Heart right ventricle (tissue), 16 donors: ENCODE measurements at regions not wholly inside any gene's neighbourhood (a gene's known extent, or its start where the extent isn't known, plus 50 kb on each side); places are given as distances from the start of the nearest gene placed in this dataset.

Experiments used
- ATAC-seq, 8 donors: fragments of 200-7000 bp; cut with Tn5 transposase; one replicate each; pipeline ENCODE4 v1.9.1; 2020; ENCODE audit warnings: mild to moderate bottlenecking in 8 of 8, moderate library complexity in 8 of 8, moderate number of reproducible peaks in 1 of 8
- DNase-seq, 2 donors: peaks; one replicate each; pipeline ENCODE4 v3.0.0-alpha.2; 2020
- H3K27ac ChIP-seq, 10 donors: fragments of 200-600 bp; sonication (generic) in 2 of 10; one replicate each; pipeline versions ENCODE4 v1.5.0 to v1.8.0; 2020 to 2022; ENCODE audit warnings: mild to moderate bottlenecking in 3 of 10
- H3K27me3 ChIP-seq, 7 donors: fragments of 200-600 bp; one replicate each; pipeline ENCODE4 v1.8.0; 2021 to 2022; ENCODE audit warnings: mild to moderate bottlenecking in 2 of 7
- H3K36me3 ChIP-seq, 9 donors: fragments of 200-600 bp; sonication (generic) in 1 of 9; one replicate each; pipeline versions ENCODE4 v1.5.0 to v1.8.0; 2020 to 2022; ENCODE audit warnings: mild to moderate bottlenecking in 2 of 9
- H3K4me1 ChIP-seq, 9 donors: fragments of 200-600 bp; sonication (generic) in 1 of 9; one replicate each; pipeline versions ENCODE4 v1.5.0 to v1.8.0; 2020 to 2022; ENCODE audit warnings: mild to moderate bottlenecking in 4 of 9
- H3K4me3 ChIP-seq, 10 donors: fragments of 200-600 bp; sonication (generic) in 2 of 10; one replicate each; pipeline versions ENCODE4 v1.5.0 to v1.8.0; 2020 to 2022; ENCODE audit warnings: mild to moderate bottlenecking in 7 of 10, moderate library complexity in 2 of 10
- H3K9me3 ChIP-seq, 11 donors: fragments of 200-600 bp in 10 of 11; sonication (generic) in 2 of 11; one replicate each; pipeline versions ENCODE4 v1.5.0 to v1.8.0; 2013 to 2022; ENCODE audit warnings: mild to moderate bottlenecking in 2 of 11, control low read depth in 1 of 11, moderate library complexity in 1 of 11
- WGBS, 2 donors: extraction: QIAGEN DNeasy Blood & Tissue Kit; methylation state at CpG; one replicate each; pipeline ENCODE4 v1.1.7; 2013; ENCODE audit warnings: inconsistent platforms in 1 of 2; 5-methylcytosine and 5-hydroxymethylcytosine counted together
- intact Hi-C, 10 donors: fragments of 100-400 bp; cut with DNase I; formaldehyde crosslinking; loops; one replicate each; pipeline versions ENCODE4 v1.11.1 to v1.14.2; 2022
- TF ChIP-seq, protein P1 (sequence below), 9 donors: fragments of 200-600 bp; sonication (generic) in 2 of 9; IDR thresholded peaks; one replicate each; pipeline versions ENCODE4 v1.5.0 to v1.8.0; 2021 to 2022; ENCODE audit warnings: antibody characterized with exemption in 9 of 9, mild to moderate bottlenecking in 5 of 9, moderate library complexity in 1 of 9
- donor health status: Arrhythmogenic right ventricular cardiomyopathy.
- donor health status: ischemic (EF 13 %, LVEDD 7.1; RV severe dilation, severe dysfunction).
- donor health status: healthy with polysubstance abuse.
- donor health status: DM: no; HTN: yes; CAD: no.
- donor health status: DM: no; HTN: no; CAD: no.
- donor health status: ischemic (EF 25% LVEDD 6.9; RV normal size, moderate dysfunction).
- donor health status: ischemic (EF 25% LVEDD 5.7; RV mildly dilated, moderate dysfunction).
- donor health status: healthy.
- donor health status: DM: yes; HTN: yes; CAD: no.
- donor health status: Ischemic cardiomyopathy.
- donor health status: ischemic (EF 35%, LVEDD 5.7; RV mildly dilated, moderate dysfunction).
- donor health status: nonischemic (EF 11% LVEDD 7.7; RV severe dilation, severe dysfunction).
- donor health status: DM: yes; HTN: yes; CAD: no.
- donor health status: PGD.
- donor health status: ischemic (EF 29% LVEDD 5.4; RV normal size, mild dysfunction).
- donor health status: nonischemic (EF 23%, LVEDD 6.1; RV moderate dilation, normal function).

- no peak for ATAC-seq
- no peaks in the 10 kb centered on the region for H3K36me3 ChIP-seq
- peaks cover 0 to 40% (median 8%) of the 10 kb centered on the region in 7 donors for H3K27me3 ChIP-seq
- TF ChIP-seq, protein P1, sequence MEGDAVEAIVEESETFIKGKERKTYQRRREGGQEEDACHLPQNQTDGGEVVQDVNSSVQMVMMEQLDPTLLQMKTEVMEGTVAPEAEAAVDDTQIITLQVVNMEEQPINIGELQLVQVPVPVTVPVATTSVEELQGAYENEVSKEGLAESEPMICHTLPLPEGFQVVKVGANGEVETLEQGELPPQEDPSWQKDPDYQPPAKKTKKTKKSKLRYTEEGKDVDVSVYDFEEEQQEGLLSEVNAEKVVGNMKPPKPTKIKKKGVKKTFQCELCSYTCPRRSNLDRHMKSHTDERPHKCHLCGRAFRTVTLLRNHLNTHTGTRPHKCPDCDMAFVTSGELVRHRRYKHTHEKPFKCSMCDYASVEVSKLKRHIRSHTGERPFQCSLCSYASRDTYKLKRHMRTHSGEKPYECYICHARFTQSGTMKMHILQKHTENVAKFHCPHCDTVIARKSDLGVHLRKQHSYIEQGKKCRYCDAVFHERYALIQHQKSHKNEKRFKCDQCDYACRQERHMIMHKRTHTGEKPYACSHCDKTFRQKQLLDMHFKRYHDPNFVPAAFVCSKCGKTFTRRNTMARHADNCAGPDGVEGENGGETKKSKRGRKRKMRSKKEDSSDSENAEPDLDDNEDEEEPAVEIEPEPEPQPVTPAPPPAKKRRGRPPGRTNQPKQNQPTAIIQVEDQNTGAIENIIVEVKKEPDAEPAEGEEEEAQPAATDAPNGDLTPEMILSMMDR (IDR thresholded peaks at IDR 0.05) = no peak
- DNase-seq = no peak
- H3K4me3 ChIP-seq = no peak overlapping the region
- no peaks in the 10 kb centered on the region for H3K9me3 ChIP-seq
- peaks cover 0 to 12% (median 4%) of the 10 kb centered on the region in 9 donors for H3K4me1 ChIP-seq
- intact Hi-C loops = no loop called here
- 96% methylated on average over 6 of the region's 6 CpGs for WGBS, 2 donors
- no peak overlapping the region for H3K27ac ChIP-seq
These were observed 89.8 kb downstream of the ERMARD start for GRCh38 chr6:169841251-169841650.

DNA sequence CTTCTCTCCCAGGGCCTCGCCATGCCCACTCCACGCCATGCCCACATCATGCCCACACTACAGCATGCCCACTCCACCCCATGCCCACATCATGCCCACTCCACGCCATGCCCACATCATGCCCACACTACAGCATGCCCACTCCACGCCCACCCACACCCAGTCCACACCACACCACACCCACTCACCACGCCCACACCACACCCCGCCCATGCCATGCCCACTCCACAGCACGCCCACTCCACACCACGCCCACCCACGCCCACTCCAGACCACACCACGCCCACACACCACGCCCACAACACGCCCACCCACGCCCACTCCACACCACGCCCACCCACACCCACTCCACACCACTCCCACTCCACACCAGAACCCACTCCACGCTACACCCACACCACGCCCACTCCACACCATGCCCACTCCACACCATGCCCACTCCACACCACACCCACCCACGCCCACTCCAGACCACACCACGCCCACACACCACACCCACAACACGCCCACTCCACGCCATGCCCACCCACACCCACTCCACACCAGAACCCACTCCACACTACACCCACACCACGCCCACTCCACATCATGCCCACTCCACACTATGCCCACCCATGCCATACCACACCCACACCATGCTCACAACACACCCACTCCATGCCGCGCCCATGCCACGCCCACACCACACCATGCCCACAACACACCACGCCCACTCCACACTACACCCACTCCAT lies 88.6 kb downstream of the ERMARD start:
- Histone ChIP-seq H3K36me3 (no peaks in the 10 kb centered on the region), H3K4me1 (peaks cover 0 to 12% (median 4%) of the 10 kb centered on the region in 9 donors), H3K4me3 (no peak overlapping the region), H3K27ac (no peak overlapping the region), H3K27me3 (peaks cover 0 to 41% (median 11%) of the 10 kb centered on the region in 7 donors), H3K9me3 (no peaks in the 10 kb centered on the region)
- DNase-seq = no peak
- ATAC-seq = peak in 1 of 8 donors; percentile 57
- intact Hi-C loops = loop anchor here in 5 of 10 donors (10.0 kb wide), 7 partner anchors 95 to 685 kb away; partner anchors contain the start of gene DLL1 (in 1 of the 5)
- TF ChIP-seq, protein P1 (IDR thresholded peaks at IDR 0.05) = no peak
- WGBS, 2 donors = 87 to 96% methylated on average over 23 to 25 of the region's 25 CpGs

GRCh38 chr6:169839493-169839892 lies 88.1 kb downstream of the ERMARD start:
- Histone ChIP-seq H3K27me3 (peaks cover 0 to 36% (median 8%) of the 10 kb centered on the region in 7 donors), H3K36me3 (no peaks in the 10 kb centered on the region), H3K9me3 (no peaks in the 10 kb centered on the region), H3K27ac (no peak overlapping the region), H3K4me1 (peaks cover 0 to 12% (median 4%) of the 10 kb centered on the region in 9 donors), H3K4me3 (no peak overlapping the region)
- WGBS, 2 donors = 94 to 97% methylated on average over 10 of the region's 10 CpGs
- intact Hi-C loops = loop anchor here in 5 of 10 donors (10.0 kb wide), 7 partner anchors 95 to 685 kb away; partner anchors contain the start of gene DLL1 (in 1 of the 5)
- DNase-seq = no peak
- ATAC-seq = peak in 1 of 8 donors; percentile 17
- TF ChIP-seq, protein P1 (IDR thresholded peaks at IDR 0.05) = no peak

GRCh38 chr6:169839029-169839481 lies 87.6 kb downstream of the ERMARD start:
- intact Hi-C loops = loop anchor here in 5 of 10 donors (10.0 kb wide), 7 partner anchors 96 to 686 kb away; partner anchors contain the start of gene DLL1 (in 1 of the 5)
- no peak overlapping the region for H3K27ac ChIP-seq
- H3K36me3 ChIP-seq = no peaks in the 10 kb centered on the region
- DNase-seq = no peak
- peaks cover 0 to 38% (median 9%) of the 10 kb centered on the region in 7 donors for H3K27me3 ChIP-seq
- ATAC-seq = peak in 2 of 8 donors; percentile 24 to 44
- WGBS, 2 donors = 91% methylated on average over 27 of the region's 27 CpGs
- TF ChIP-seq, protein P1 (IDR thresholded peaks at IDR 0.05) = no peak
- no peaks in the 10 kb centered on the region for H3K9me3 ChIP-seq
- peaks cover 0 to 12% (median 4%) of the 10 kb centered on the region in 9 donors for H3K4me1 ChIP-seq
- no peak overlapping the region for H3K4me3 ChIP-seq
